ENCODE measurements at regions not wholly inside any gene's neighbourhood (a gene's known extent, or its start where the extent isn't known, plus 50 kb on each side); places are given as distances from the start of the nearest gene placed in this dataset.

DNA sequence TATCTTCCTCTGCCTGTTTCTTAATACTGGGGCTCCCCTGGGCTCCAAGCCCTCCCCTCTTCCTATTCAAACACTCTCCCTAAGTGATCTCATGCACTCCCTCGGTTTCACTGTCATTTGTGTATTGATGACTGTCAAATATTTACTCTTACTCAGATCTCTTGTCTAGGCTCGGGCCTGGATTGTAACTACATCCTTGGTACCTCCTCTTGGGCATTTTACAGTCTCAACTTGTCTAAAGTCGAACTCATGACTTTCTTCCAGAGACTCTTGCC, 189.4 kb upstream of the PRDM1 start:
- TF ChIP-seq EZH2 (IDR thresholded peaks at IDR 0.05; ENCODE audit: borderline replicate concordance, low read depth, low read length, severe bottlenecking) = no peak
- TF ChIP-seq, protein P1, sequence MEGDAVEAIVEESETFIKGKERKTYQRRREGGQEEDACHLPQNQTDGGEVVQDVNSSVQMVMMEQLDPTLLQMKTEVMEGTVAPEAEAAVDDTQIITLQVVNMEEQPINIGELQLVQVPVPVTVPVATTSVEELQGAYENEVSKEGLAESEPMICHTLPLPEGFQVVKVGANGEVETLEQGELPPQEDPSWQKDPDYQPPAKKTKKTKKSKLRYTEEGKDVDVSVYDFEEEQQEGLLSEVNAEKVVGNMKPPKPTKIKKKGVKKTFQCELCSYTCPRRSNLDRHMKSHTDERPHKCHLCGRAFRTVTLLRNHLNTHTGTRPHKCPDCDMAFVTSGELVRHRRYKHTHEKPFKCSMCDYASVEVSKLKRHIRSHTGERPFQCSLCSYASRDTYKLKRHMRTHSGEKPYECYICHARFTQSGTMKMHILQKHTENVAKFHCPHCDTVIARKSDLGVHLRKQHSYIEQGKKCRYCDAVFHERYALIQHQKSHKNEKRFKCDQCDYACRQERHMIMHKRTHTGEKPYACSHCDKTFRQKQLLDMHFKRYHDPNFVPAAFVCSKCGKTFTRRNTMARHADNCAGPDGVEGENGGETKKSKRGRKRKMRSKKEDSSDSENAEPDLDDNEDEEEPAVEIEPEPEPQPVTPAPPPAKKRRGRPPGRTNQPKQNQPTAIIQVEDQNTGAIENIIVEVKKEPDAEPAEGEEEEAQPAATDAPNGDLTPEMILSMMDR (IDR thresholded peaks at IDR 0.05; ENCODE audit: extremely low read depth in 1 of 2, insufficient read depth in 1 of 2, low read depth in 1 of 2, low read length in 2 of 2) = no peak
- no peak for TF ChIP-seq POLR2A (IDR thresholded peaks at IDR 0.05; ENCODE audit: low read depth, low read length)
- no peak for TF ChIP-seq MYC (IDR thresholded peaks at IDR 0.05; ENCODE audit: low read depth, low read length)
- TF ChIP-seq, protein P2, sequence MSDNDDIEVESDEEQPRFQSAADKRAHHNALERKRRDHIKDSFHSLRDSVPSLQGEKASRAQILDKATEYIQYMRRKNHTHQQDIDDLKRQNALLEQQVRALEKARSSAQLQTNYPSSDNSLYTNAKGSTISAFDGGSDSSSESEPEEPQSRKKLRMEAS (IDR thresholded peaks at IDR 0.05; ENCODE audit: insufficient read depth, insufficient read length) = no peak
- no peak for TF ChIP-seq FOS (IDR thresholded peaks at IDR 0.05; ENCODE audit: borderline replicate concordance, insufficient read depth, low read length)
- no peak for TF ChIP-seq JUN (IDR thresholded peaks at IDR 0.05; ENCODE audit: borderline replicate concordance, insufficient read depth, insufficient read length, low read depth)
- TF ChIP-seq POLR2AphosphoS5 (IDR thresholded peaks at IDR 0.05; ENCODE audit: insufficient read depth, low read depth, low read length) = no peak
- TF ChIP-seq GATA2 (IDR thresholded peaks at IDR 0.05; ENCODE audit: insufficient read depth, insufficient read length, low read depth, low read length) = no peak
